ENCODE measurements at regions not wholly inside any gene's neighbourhood (a gene's known extent, or its start where the extent isn't known, plus 50 kb on each side); places are given as distances from the start of the nearest gene placed in this dataset.

- Histone ChIP-seq H3K4me3 (ENCODE audit: insufficient read depth in 1 of 2, low read depth in 1 of 2, low read length in 2 of 2) (no peak overlapping the region), H3K36me3 (ENCODE audit: control insufficient read depth in 1 of 2, insufficient read depth in 2 of 2, low read depth in 1 of 2, low read length in 2 of 2) (no peaks in the 10 kb centered on the region), H2AFZ (ENCODE audit: low read depth, low read length) (no peak overlapping the region), H2BK12ac (ENCODE audit: low read length in 2 of 2) (no peak overlapping the region), H3K9me3 (ENCODE audit: control insufficient read depth, low read length) (no peaks in the 10 kb centered on the region), H2BK120ac (ENCODE audit: low read depth, low read length) (no peak overlapping the region), H4K91ac (ENCODE audit: low read length) (no peak overlapping the region), H3K27me3 (ENCODE audit: control insufficient read depth in 1 of 2, insufficient read depth in 1 of 2, low read length in 2 of 2) (no peaks in the 10 kb centered on the region), H3K23ac (ENCODE audit: low read length in 2 of 2) (no peak overlapping the region), H3K9ac (ENCODE audit: low read length) (no peak overlapping the region), H3K4me2 (ENCODE audit: low read length, poor library complexity, severe bottlenecking) (no peak overlapping the region), H3K4ac (ENCODE audit: low read depth in 1 of 2, low read length in 2 of 2) (no peak overlapping the region), H3K18ac (ENCODE audit: low read depth in 1 of 2, low read length in 2 of 2) (no peak overlapping the region), H3K4me1 (ENCODE audit: control insufficient read depth, insufficient read depth, low read depth, low read length) (no peaks in the 10 kb centered on the region), H3K14ac (ENCODE audit: low read length in 2 of 2) (no peak overlapping the region), H3K79me1 (replicated peaks; ENCODE audit: low read length, poor library complexity, severe bottlenecking) (no peaks in the 10 kb centered on the region), H3K27ac (ENCODE audit: low read length, poor library complexity, severe bottlenecking) (no peak overlapping the region), H2AK5ac (ENCODE audit: low read length, severe bottlenecking) (no peak overlapping the region), H2BK5ac (ENCODE audit: low read depth, low read length, poor library complexity, severe bottlenecking) (no peak overlapping the region), H4K8ac (ENCODE audit: low read length) (no peak overlapping the region), H2BK15ac (ENCODE audit: low read depth, poor library complexity, severe bottlenecking) (no peak overlapping the region)
- no peak for DNase-seq
- 80% methylated on average over 1 of the region's 2 CpGs for WGBS
These were observed 261.3 kb upstream of the MEOX2 start for GRCh38 chr7:15947754-15948153.

GRCh38 chr7:15938115-15938514 is 251.6 kb upstream of the MEOX2 start:
- no peak overlapping the region for H4K8ac ChIP-seq (ENCODE audit: low read length)
- no peak overlapping the region for H2BK12ac ChIP-seq (ENCODE audit: low read length in 2 of 2)
- no peak overlapping the region for H3K14ac ChIP-seq (ENCODE audit: low read length in 2 of 2)
- H3K79me1 ChIP-seq (replicated peaks; ENCODE audit: low read length, poor library complexity, severe bottlenecking): no peaks in the 10 kb centered on the region
- H3K4ac ChIP-seq (ENCODE audit: low read depth in 1 of 2, low read length in 2 of 2): no peak overlapping the region
- H3K9me3 ChIP-seq (ENCODE audit: control insufficient read depth, low read length): no peaks in the 10 kb centered on the region
- H2BK120ac ChIP-seq (ENCODE audit: low read depth, low read length): no peak overlapping the region
- H2BK5ac ChIP-seq (ENCODE audit: low read depth, low read length, poor library complexity, severe bottlenecking): no peak overlapping the region
- no peaks in the 10 kb centered on the region for H3K4me1 ChIP-seq (ENCODE audit: control insufficient read depth, insufficient read depth, low read depth, low read length)
- no peak overlapping the region for H3K23ac ChIP-seq (ENCODE audit: low read length in 2 of 2)
- H3K36me3 ChIP-seq (ENCODE audit: control insufficient read depth in 1 of 2, insufficient read depth in 2 of 2, low read depth in 1 of 2, low read length in 2 of 2): no peaks in the 10 kb centered on the region
- H2BK15ac ChIP-seq (ENCODE audit: low read depth, poor library complexity, severe bottlenecking): no peak overlapping the region
- H3K4me2 ChIP-seq (ENCODE audit: low read length, poor library complexity, severe bottlenecking): no peak overlapping the region
- H3K9ac ChIP-seq (ENCODE audit: low read length): no peak overlapping the region
- no peak overlapping the region for H3K27ac ChIP-seq (ENCODE audit: low read length, poor library complexity, severe bottlenecking)
- H3K27me3 ChIP-seq (ENCODE audit: control insufficient read depth in 1 of 2, insufficient read depth in 1 of 2, low read length in 2 of 2): no peaks in the 10 kb centered on the region
- no peak overlapping the region for H3K4me3 ChIP-seq (ENCODE audit: insufficient read depth in 1 of 2, low read depth in 1 of 2, low read length in 2 of 2)
- H3K18ac ChIP-seq (ENCODE audit: low read depth in 1 of 2, low read length in 2 of 2): no peak overlapping the region
- H4K91ac ChIP-seq (ENCODE audit: low read length): no peak overlapping the region
- H2AK5ac ChIP-seq (ENCODE audit: low read length, severe bottlenecking): no peak overlapping the region
- H2AFZ ChIP-seq (ENCODE audit: low read depth, low read length): no peak overlapping the region
- DNase-seq: no peak

GRCh38 chr7:15937571-15937970 is 251.1 kb upstream of the MEOX2 start:
- Histone ChIP-seq H2BK120ac (ENCODE audit: low read depth, low read length) (no peak overlapping the region), H3K4me2 (ENCODE audit: low read length, poor library complexity, severe bottlenecking) (no peak overlapping the region), H3K27ac (ENCODE audit: low read length, poor library complexity, severe bottlenecking) (no peak overlapping the region)

GRCh38 chr7:15936991-15937390 is 250.5 kb upstream of the MEOX2 start:
- Histone ChIP-seq H3K23ac (ENCODE audit: low read length in 2 of 2) (no peak overlapping the region), H2BK12ac (ENCODE audit: low read length in 2 of 2) (no peak overlapping the region), H3K14ac (ENCODE audit: low read length in 2 of 2) (no peak overlapping the region), H3K9me3 (ENCODE audit: control insufficient read depth, low read length) (no peaks in the 10 kb centered on the region), H4K91ac (ENCODE audit: low read length) (no peak overlapping the region), H2BK120ac (ENCODE audit: low read depth, low read length) (no peak overlapping the region), H3K4me1 (ENCODE audit: control insufficient read depth, insufficient read depth, low read depth, low read length) (no peaks in the 10 kb centered on the region), H3K27me3 (ENCODE audit: control insufficient read depth in 1 of 2, insufficient read depth in 1 of 2, low read length in 2 of 2) (no peaks in the 10 kb centered on the region), H2AFZ (ENCODE audit: low read depth, low read length) (no peak overlapping the region), H3K36me3 (ENCODE audit: control insufficient read depth in 1 of 2, insufficient read depth in 2 of 2, low read depth in 1 of 2, low read length in 2 of 2) (no peaks in the 10 kb centered on the region), H3K9ac (ENCODE audit: low read length) (no peak overlapping the region), H2BK5ac (ENCODE audit: low read depth, low read length, poor library complexity, severe bottlenecking) (no peak overlapping the region), H4K8ac (ENCODE audit: low read length) (no peak overlapping the region), H2AK5ac (ENCODE audit: low read length, severe bottlenecking) (no peak overlapping the region), H3K4me3 (ENCODE audit: insufficient read depth in 1 of 2, low read depth in 1 of 2, low read length in 2 of 2) (no peak overlapping the region), H3K27ac (ENCODE audit: low read length, poor library complexity, severe bottlenecking) (no peak overlapping the region), H3K18ac (ENCODE audit: low read depth in 1 of 2, low read length in 2 of 2) (no peak overlapping the region), H3K4me2 (ENCODE audit: low read length, poor library complexity, severe bottlenecking) (no peak overlapping the region), H3K4ac (ENCODE audit: low read depth in 1 of 2, low read length in 2 of 2) (no peak overlapping the region), H3K79me1 (replicated peaks; ENCODE audit: low read length, poor library complexity, severe bottlenecking) (no peaks in the 10 kb centered on the region), H2BK15ac (ENCODE audit: low read depth, poor library complexity, severe bottlenecking) (no peak overlapping the region)
- no peak for DNase-seq
- WGBS: 98% methylated on average over 2 of the region's 2 CpGs

More at GRCh38 chr7:15937571-15937970, 251.1 kb upstream of the MEOX2 start:
- no peak overlapping the region for H3K23ac ChIP-seq (ENCODE audit: low read length in 2 of 2)
- DNase-seq: no peak
- H2AFZ ChIP-seq (ENCODE audit: low read depth, low read length): no peak overlapping the region
- H4K8ac ChIP-seq (ENCODE audit: low read length): no peak overlapping the region
- no peak overlapping the region for H3K18ac ChIP-seq (ENCODE audit: low read depth in 1 of 2, low read length in 2 of 2)
- H3K79me1 ChIP-seq (replicated peaks; ENCODE audit: low read length, poor library complexity, severe bottlenecking): no peaks in the 10 kb centered on the region
- no peak overlapping the region for H2BK12ac ChIP-seq (ENCODE audit: low read length in 2 of 2)
- no peak overlapping the region for H3K9ac ChIP-seq (ENCODE audit: low read length)
- H2AK5ac ChIP-seq (ENCODE audit: low read length, severe bottlenecking): no peak overlapping the region
- H3K14ac ChIP-seq (ENCODE audit: low read length in 2 of 2): no peak overlapping the region
- no peaks in the 10 kb centered on the region for H3K9me3 ChIP-seq (ENCODE audit: control insufficient read depth, low read length)
- H2BK5ac ChIP-seq (ENCODE audit: low read depth, low read length, poor library complexity, severe bottlenecking): no peak overlapping the region
- no peaks in the 10 kb centered on the region for H3K27me3 ChIP-seq (ENCODE audit: control insufficient read depth in 1 of 2, insufficient read depth in 1 of 2, low read length in 2 of 2)
- H2BK15ac ChIP-seq (ENCODE audit: low read depth, poor library complexity, severe bottlenecking): no peak overlapping the region
- H3K4me3 ChIP-seq (ENCODE audit: insufficient read depth in 1 of 2, low read depth in 1 of 2, low read length in 2 of 2): no peak overlapping the region
- no peaks in the 10 kb centered on the region for H3K4me1 ChIP-seq (ENCODE audit: control insufficient read depth, insufficient read depth, low read depth, low read length)
- H3K36me3 ChIP-seq (ENCODE audit: control insufficient read depth in 1 of 2, insufficient read depth in 2 of 2, low read depth in 1 of 2, low read length in 2 of 2): no peaks in the 10 kb centered on the region
- no peak overlapping the region for H3K4ac ChIP-seq (ENCODE audit: low read depth in 1 of 2, low read length in 2 of 2)
- no peak overlapping the region for H4K91ac ChIP-seq (ENCODE audit: low read length)

Data from mesenchymal stem cell (in vitro differentiated cells and primary cell).